GM12878 (cell line): ENCODE measurements at regions not wholly inside any gene's neighbourhood (a gene's known extent, or its start where the extent isn't known, plus 50 kb on each side); places are given as distances from the start of the nearest gene placed in this dataset.

Source experiments
- ATAC-seq: fragments of 200-7000 bp; cut with Tn5 transposase; 3 replicates; pipeline ENCODE4 v1.9.1; 2020; ENCODE audit warnings: mild to moderate bottlenecking, moderate library complexity
- BruUV-seq: library from RNA; stranded (reverse); fragments of 400-500 nt; replicated peaks from 2 replicates; lab custom pipeline; 2021; lab: Mats Ljungman, UMichigan
- CTCF ChIA-PET: fragments of 300-600 bp; sonication (Branson Sonifier 250); formaldehyde crosslinking; extraction: SDS; loops from one replicate; lab custom pipeline; 2021; ENCODE audit warnings: inconsistent platforms; lab: Yijun Ruan, JAX
- POLR2A ChIA-PET: fragments of 350-600 bp; formaldehyde crosslinking; extraction: SDS; loops from one replicate; lab custom pipeline; 2021; ENCODE audit warnings: inconsistent platforms; lab: Charles Lee
- RAD21 ChIA-PET: fragments of 300-600 bp; sonication (Branson Sonifier 250); formaldehyde crosslinking; loops from one replicate; lab custom pipeline; 2023; ENCODE audit warnings: antibody characterized with exemption; ENCODE audit not compliant: unreplicated experiment; lab: Charles Lee
- SMC1A ChIA-PET: fragments of 300-600 bp; sonication (Branson Sonifier 250); formaldehyde crosslinking; loops from one replicate; lab custom pipeline; 2023; ENCODE audit not compliant: unreplicated experiment, uncharacterized antibody; lab: Charles Lee
- DNase-seq: peaks from one replicate; pipeline ENCODE4 v3.0.0-alpha.2; 2011; ENCODE audit warnings: low read depth, low spot score
- FAIRE-seq: peaks from 3 replicates; lab custom pipeline; 2011; peaks lifted over from hg19 to GRCh38; lab: Jason Lieb, UNC
- H2AFZ ChIP-seq: 2 replicates; pipeline ENCODE4 v1.6.0; 2011; ENCODE audit warnings: low read depth, low read length, control low read depth; ENCODE audit not compliant: control insufficient read depth
- H3K27ac ChIP-seq: 2 replicates; pipeline ENCODE4 v1.5.1; 2011; ENCODE audit warnings: control low read depth; ENCODE audit not compliant: control insufficient read depth, insufficient read depth
- H3K27me3 ChIP-seq, 2 experiments: replicated peaks in 1 of 2; 2 replicates each; pipeline versions ENCODE4 v1.6.0 to v1.6.1; 2011; ENCODE audit warnings: low read length in 1 of 2; ENCODE audit not compliant: control insufficient read depth in 2 of 2, insufficient read depth in 2 of 2
- H3K36me3 ChIP-seq, 2 experiments: 2 replicates each; pipeline ENCODE4 v1.5.1; 2011; ENCODE audit warnings: low read length in 1 of 2; ENCODE audit not compliant: control insufficient read depth in 2 of 2, insufficient read depth in 2 of 2
- H3K4me1 ChIP-seq: 2 replicates; pipeline ENCODE4 v1.6.1; 2011; ENCODE audit warnings: mild to moderate bottlenecking, low read length, moderate library complexity, mixed read lengths; ENCODE audit not compliant: control insufficient read depth, insufficient read depth
- H3K4me2 ChIP-seq: 2 replicates; pipeline ENCODE4 v1.6.0; 2011; ENCODE audit warnings: control low read depth; ENCODE audit not compliant: control insufficient read depth, insufficient read depth
- H3K4me3 ChIP-seq: fragments of 200-600 bp; sonication (generic); 2 replicates; pipeline ENCODE4 v1.5.1; 2016
- H3K79me2 ChIP-seq: 2 replicates; pipeline ENCODE4 v1.6.0; 2011; ENCODE audit warnings: low read length; ENCODE audit not compliant: control insufficient read depth, insufficient read depth
- H3K9ac ChIP-seq: 2 replicates; pipeline ENCODE4 v1.8.0; 2011; ENCODE audit warnings: low read length, control low read depth, mixed read lengths; ENCODE audit not compliant: control insufficient read depth, insufficient read depth
- H3K9me3 ChIP-seq: replicated peaks from 3 replicates; pipeline ENCODE4 v1.5.1; 2011; ENCODE audit warnings: mild to moderate bottlenecking, low read length; ENCODE audit not compliant: control insufficient read depth, insufficient read depth
- H4K20me1 ChIP-seq: 2 replicates; pipeline ENCODE4 v1.6.0; 2011; ENCODE audit not compliant: control insufficient read depth, insufficient read depth
- ATF7 ChIP-seq: fragments of 450-650 bp; IDR thresholded peaks from 2 replicates; pipeline ENCODE4 v1.6.1; 2016; ENCODE audit warnings: low read depth, mild to moderate bottlenecking
- BCL3 ChIP-seq: IDR thresholded peaks from 2 replicates; pipeline ENCODE4 v1.6.1; 2011; ENCODE audit warnings: borderline replicate concordance, low read depth, mild to moderate bottlenecking, moderate library complexity, low read length; ENCODE audit not compliant: insufficient read depth, poor library complexity, severe bottlenecking
- CHD4 ChIP-seq: fragments of 200-600 bp; sonication (generic); IDR thresholded peaks from 2 replicates; pipeline ENCODE4 v1.6.1; 2016; ENCODE audit warnings: mild to moderate bottlenecking
- CREB1 ChIP-seq: IDR thresholded peaks from 2 replicates; pipeline ENCODE4 v1.6.1; 2012; ENCODE audit warnings: low read depth, mild to moderate bottlenecking, inconsistent platforms
- EZH2 ChIP-seq: IDR thresholded peaks from 2 replicates; pipeline ENCODE4 v1.6.1; 2012; ENCODE audit warnings: low read depth, mild to moderate bottlenecking, control low read depth, inconsistent platforms, low read length, borderline replicate concordance; ENCODE audit not compliant: control insufficient read depth
- HCFC1 ChIP-seq: fragments of 150-350 bp; IDR thresholded peaks from 2 replicates; pipeline ENCODE4 v1.6.1; 2014; ENCODE audit warnings: low read length
- IRF3 ChIP-seq: fragments of 450-650 bp; IDR thresholded peaks from 2 replicates; pipeline ENCODE4 v1.6.1; 2014; ENCODE audit warnings: mild to moderate bottlenecking
- IRF5 ChIP-seq: fragments of 450-650 bp; IDR thresholded peaks from 2 replicates; pipeline ENCODE4 v1.6.1; 2017; ENCODE audit warnings: borderline replicate concordance
- NFYB ChIP-seq: IDR thresholded peaks from 2 replicates; pipeline ENCODE4 v1.6.1; 2011; ENCODE audit warnings: low read depth, mild to moderate bottlenecking, low read length, improper control_type of control experiment, moderate library complexity; ENCODE audit not compliant: insufficient read depth
- SREBF2 ChIP-seq: IDR thresholded peaks from 2 replicates; pipeline ENCODE4 v1.6.1; 2012; ENCODE audit warnings: mild to moderate bottlenecking, low read length
- USF2 ChIP-seq: IDR thresholded peaks from 2 replicates; pipeline ENCODE4 v1.6.1; 2011; ENCODE audit warnings: low read depth, low read length, improper control_type of control experiment, borderline replicate concordance
- ZNF217 ChIP-seq: fragments of 450-650 bp; IDR thresholded peaks from 2 replicates; pipeline ENCODE4 v1.6.1; 2017; ENCODE audit warnings: antibody characterized with exemption, mild to moderate bottlenecking
- ZZZ3 ChIP-seq: IDR thresholded peaks from 2 replicates; pipeline ENCODE4 v1.6.1; 2011; ENCODE audit warnings: low read depth; ENCODE audit not compliant: control insufficient read depth, insufficient read length
- WGBS: methylation state at CpG from one replicate; pipeline ENCODE4 v1.1.6; 2016; ENCODE audit warnings: low lambda C conversion rate; ENCODE audit not compliant: insufficient replicate concordance, insufficient coverage; ENCODE audit errors: missing lambda C conversion rate; 5-methylcytosine and 5-hydroxymethylcytosine counted together
- in situ Hi-C: fragments of 300-500 bp; cut with MboI; formaldehyde crosslinking; loops from 9 replicates; pipeline ENCODE4 v1.14.3; 2018; ENCODE audit warnings: mixed read lengths
- intact Hi-C: fragments of 100-400 bp; cut with micrococcal nuclease; formaldehyde crosslinking; loops from one replicate; pipeline ENCODE4 v1.14.2; 2022; ENCODE audit not compliant: unreplicated experiment

GRCh38 chr7:42502022-42502421 is 265.0 kb upstream of the GLI3 start:
- no peaks in the 10 kb centered on the region for H3K36me3 ChIP-seq
- ChIA-PET SMC1A (no interaction called here), POLR2A (no interaction called here), RAD21 (no interaction called here), CTCF (interaction anchor here (1.9 kb wide), 1 partner anchor 12 kb away, joined by 4 read pairs; no protein-coding TSS in a partner anchor)
- intact Hi-C loops, result no loop called here
- WGBS, result 30% methylated on average over 1 of the region's 1 CpG
- H3K79me2 ChIP-seq, result no peaks in the 10 kb centered on the region
- H3K9me3 ChIP-seq, result no peaks in the 10 kb centered on the region
- ATAC-seq, result no peak
- H4K20me1 ChIP-seq, result no peaks in the 10 kb centered on the region
- no TSS peak for BruUV-seq
- H3K27ac ChIP-seq, result no peak overlapping the region
- FAIRE-seq, result no peak
- H3K9ac ChIP-seq, result no peak overlapping the region
- H3K4me3 ChIP-seq, result no peak overlapping the region
- no peak for TF ChIP-seq HCFC1
- TF ChIP-seq, all 136 proteins: peak for 0
- no peak overlapping the region for H3K4me2 ChIP-seq
- in situ Hi-C loops, result no loop called here
- no peaks in the 10 kb centered on the region for H3K4me1 ChIP-seq
- H3K27me3 ChIP-seq, result no peaks in the 10 kb centered on the region
- no peak for DNase-seq
- H2AFZ ChIP-seq, result no peak overlapping the region

GRCh38 chr7:42495256-42495655 is 258.2 kb upstream of the GLI3 start:
- H3K4me3 ChIP-seq, result no peak overlapping the region
- no peak overlapping the region for H3K9ac ChIP-seq
- H3K4me1 ChIP-seq, result no peaks in the 10 kb centered on the region
- no peaks in the 10 kb centered on the region for H3K79me2 ChIP-seq
- SMC1A ChIA-PET, result no interaction called here
- RAD21 ChIA-PET, result no interaction called here
- H3K4me2 ChIP-seq, result no peak overlapping the region
- no peak overlapping the region for H3K27ac ChIP-seq
- H2AFZ ChIP-seq, result no peak overlapping the region
- no TSS peak for BruUV-seq
- H3K36me3 ChIP-seq, result no peaks in the 10 kb centered on the region
- intact Hi-C loops, result no loop called here
- ATAC-seq (no peak), FAIRE-seq (no peak), DNase-seq (no peak)
- WGBS, result 76% methylated on average over 3 of the region's 3 CpGs
- no peaks in the 10 kb centered on the region for H3K9me3 ChIP-seq
- POLR2A ChIA-PET, result no interaction called here
- in situ Hi-C loops, result no loop called here
- H3K27me3 ChIP-seq, result no peaks in the 10 kb centered on the region
- CTCF ChIA-PET, result no interaction called here
- no peaks in the 10 kb centered on the region for H4K20me1 ChIP-seq
- TF ChIP-seq NFYB (no peak), IRF5 (no peak), CHD4 (no peak), ZZZ3 (no peak), USF2 (no peak), BCL3 (no peak), ATF7 (no peak), EZH2 (no peak), ZNF217 (no peak), IRF3 (no peak), CREB1 (no peak), SREBF2 (no peak)
